SW 1271 (cell line): ENCODE measurements at regions not wholly inside any gene's neighbourhood (a gene's known extent, or its start where the extent isn't known, plus 50 kb on each side); places are given as distances from the start of the nearest gene placed in this dataset.
"Not testable (repeated sequence)": the region's sequence is repeated elsewhere in the genome, so short reads cannot be mapped to it uniquely, and the experiment has no call there.

Source experiments
- DNase-seq, 2 experiments: peaks; one replicate each; lab custom pipeline; 2025; lab: John Stamatoyannopoulos, UW

GRCh38 chr2:195164930-195165329 lies 492.1 kb upstream of the SLC39A10 start:
- no peak for DNase-seq

- no peak for DNase-seq
Observed at GRCh38 chr2:195162918-195163317, 494.1 kb upstream of the SLC39A10 start.

GRCh38 chr2:195162194-195162593 lies 494.8 kb upstream of the SLC39A10 start:
- no peak for DNase-seq

- DNase-seq, result no peak
Observed at GRCh38 chr2:195160963-195161362, 496.1 kb upstream of the SLC39A10 start.

- DNase-seq, result no peak
Observed at GRCh38 chr2:195151711-195152110, 505.3 kb upstream of the SLC39A10 start.

- no peak for DNase-seq
Observed at GRCh38 chr2:195150819-195151218, 506.2 kb upstream of the SLC39A10 start.

- no peak for DNase-seq
Observed at GRCh38 chr2:195148004-195148403, 509.0 kb upstream of the SLC39A10 start.

GRCh38 chr2:195146761-195147541 lies 510.1 kb upstream of the SLC39A10 start:
- DNase-seq, result no peak

- DNase-seq, result no peak
Observed at GRCh38 chr2:195138435-195138834, 518.6 kb upstream of the SLC39A10 start.

- DNase-seq, result not testable (repeated sequence)
Observed at GRCh38 chr2:195125889-195126288, 531.1 kb upstream of the SLC39A10 start.

GRCh38 chr2:195124391-195125079 lies 532.5 kb upstream of the SLC39A10 start:
- no peak for DNase-seq

- DNase-seq, result no peak
Observed at GRCh38 chr2:195122653-195123052, 534.4 kb upstream of the SLC39A10 start.

GRCh38 chr2:195121341-195121740 lies 535.7 kb upstream of the SLC39A10 start:
- no peak for DNase-seq

- DNase-seq, result no peak
Observed at GRCh38 chr2:195119231-195119630, 537.8 kb upstream of the SLC39A10 start.

GRCh38 chr2:195118276-195118675 lies 538.8 kb upstream of the SLC39A10 start:
- DNase-seq, result no peak

GRCh38 chr2:195117011-195117410 lies 540.0 kb upstream of the SLC39A10 start:
- DNase-seq, result no peak

GRCh38 chr2:195115738-195116137 lies 541.3 kb upstream of the SLC39A10 start:
- no peak for DNase-seq

GRCh38 chr2:195108182-195108581 lies 548.8 kb upstream of the SLC39A10 start:
- no peak for DNase-seq

- DNase-seq, result no peak
Observed at GRCh38 chr2:195106681-195107380, 550.2 kb upstream of the SLC39A10 start.

GRCh38 chr2:195105581-195105980 lies 551.4 kb upstream of the SLC39A10 start:
- no peak for DNase-seq

- no peak for DNase-seq
Observed at GRCh38 chr2:195094330-195094729, 562.7 kb upstream of the SLC39A10 start.

- no peak for DNase-seq
Observed at GRCh38 chr2:195092341-195092740, 564.7 kb upstream of the SLC39A10 start.

- not testable (repeated sequence) for DNase-seq
Observed at GRCh38 chr2:195072806-195073205, 584.2 kb upstream of the SLC39A10 start.
